ENCODE measurements at regions not wholly inside any gene's neighbourhood (a gene's known extent, or its start where the extent isn't known, plus 50 kb on each side); places are given as distances from the start of the nearest gene placed in this dataset.

- Histone ChIP-seq H3K4me1 (no peaks in the 10 kb centered on the region), H3K36me3 (replicated peaks in 1 of 2; ENCODE audit: insufficient read depth in 1 of 2, low read depth in 2 of 2) (no peaks in the 10 kb centered on the region), H3K27me3 (peaks cover 0 to 3% of the 10 kb centered on the region in 2 donors), H3K4me3 (no peak overlapping the region), H3K27ac (no peak overlapping the region), H3K9me3 (no peaks in the 10 kb centered on the region)
- DNase-seq, result peak in 3 of 4 donors; percentile 28 to 35 (median 28)
- TF ChIP-seq POLR2A (IDR thresholded peaks at IDR 0.05) (no peak), CTCF (IDR thresholded peaks at IDR 0.05) (no peak)
- 11 to 19% methylated on average over 10 of the region's 10 CpGs for WGBS, 2 donors
- intact Hi-C loops (cut with DNase I), result no loop called here
- ATAC-seq, result peak; percentile 33
Observed at GRCh38 chr16:66250686-66251431, 115.6 kb upstream of the CDH5 start.

GRCh38 chr16:66247516-66248481 lies 118.7 kb upstream of the CDH5 start:
- TF ChIP-seq CTCF (IDR thresholded peaks at IDR 0.05), result no peak
- no peak for TF ChIP-seq POLR2A (IDR thresholded peaks at IDR 0.05)
- DNase-seq, result peak; percentile 21 to 37 (median 32)
- ATAC-seq, result peak; percentile 53

GRCh38 chr16:66245868-66246267 lies 120.6 kb upstream of the CDH5 start:
- Histone ChIP-seq H3K4me1 (no peaks in the 10 kb centered on the region), H3K4me3 (no peak overlapping the region), H3K36me3 (replicated peaks in 1 of 2; ENCODE audit: insufficient read depth in 1 of 2, low read depth in 2 of 2) (no peaks in the 10 kb centered on the region), H3K27ac (no peak overlapping the region), H3K27me3 (no peaks in the 10 kb centered on the region), H3K9me3 (no peaks in the 10 kb centered on the region)
- no peak for TF ChIP-seq POLR2A (IDR thresholded peaks at IDR 0.05)
- TF ChIP-seq CTCF (IDR thresholded peaks at IDR 0.05), result no peak
- DNase-seq (no peak), ATAC-seq (no peak)
- WGBS, 2 donors, result 77 to 81% methylated on average over 4 of the region's 4 CpGs
- intact Hi-C loops (cut with DNase I), result no loop called here

More at GRCh38 chr16:66247516-66248481, 118.7 kb upstream of the CDH5 start:
- Histone ChIP-seq H3K36me3 (replicated peaks in 1 of 2; ENCODE audit: insufficient read depth in 1 of 2, low read depth in 2 of 2) (no peaks in the 10 kb centered on the region), H3K27me3 (no peaks in the 10 kb centered on the region), H3K4me1 (no peaks in the 10 kb centered on the region), H3K27ac (no peak overlapping the region), H3K9me3 (no peaks in the 10 kb centered on the region), H3K4me3 (no peak overlapping the region)
- intact Hi-C loops (cut with DNase I), result no loop called here
- 41 to 56% methylated on average over 13 of the region's 13 CpGs for WGBS, 2 donors

GRCh38 chr16:66245072-66245471 lies 121.4 kb upstream of the CDH5 start:
- H3K4me3 ChIP-seq, result no peak overlapping the region
- 70 to 84% methylated on average over 6 to 8 of the region's 8 CpGs for WGBS, 2 donors
- H3K36me3 ChIP-seq (replicated peaks in 1 of 2; ENCODE audit: insufficient read depth in 1 of 2, low read depth in 2 of 2), result no peaks in the 10 kb centered on the region
- no peaks in the 10 kb centered on the region for H3K4me1 ChIP-seq
- intact Hi-C loops (cut with DNase I), result no loop called here
- H3K27me3 ChIP-seq, result no peaks in the 10 kb centered on the region
- TF ChIP-seq POLR2A (IDR thresholded peaks at IDR 0.05), result no peak
- TF ChIP-seq CTCF (IDR thresholded peaks at IDR 0.05), result no peak
- no peak for ATAC-seq
- no peaks in the 10 kb centered on the region for H3K9me3 ChIP-seq
- no peak for DNase-seq
- H3K27ac ChIP-seq, result no peak overlapping the region
